ENCODE measurements at regions not wholly inside any gene's neighbourhood (a gene's known extent, or its start where the extent isn't known, plus 50 kb on each side); places are given as distances from the start of the nearest gene placed in this dataset.
"Not testable (repeated sequence)": the region's sequence is repeated elsewhere in the genome, so short reads cannot be mapped to it uniquely, and the experiment has no call there.

DNA sequence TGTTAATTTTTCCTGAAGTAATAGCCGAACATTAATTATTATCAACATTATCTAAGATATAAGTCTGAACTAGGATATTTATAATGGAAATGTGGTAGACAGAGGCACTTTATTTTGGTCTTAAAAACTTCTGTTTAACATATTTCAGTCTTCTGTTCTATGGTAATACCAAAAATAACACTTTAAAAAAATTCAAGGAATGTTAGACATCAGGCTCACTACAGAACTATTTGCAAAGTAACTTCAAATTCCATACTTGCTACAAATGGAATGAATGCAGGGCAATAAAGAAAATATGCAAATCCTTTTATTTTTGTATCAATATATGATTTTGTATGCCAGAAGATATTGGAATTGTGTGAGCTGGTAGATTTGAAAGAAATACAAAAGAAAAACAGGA, 345.5 kb upstream of the DSEL start:
- no peak for DNase-seq (ENCODE audit: low spot score)

GRCh38 chr18:67854340-67854739, 337.8 kb upstream of the DSEL start:
- DNase-seq (ENCODE audit: low spot score), result no peak

DNA sequence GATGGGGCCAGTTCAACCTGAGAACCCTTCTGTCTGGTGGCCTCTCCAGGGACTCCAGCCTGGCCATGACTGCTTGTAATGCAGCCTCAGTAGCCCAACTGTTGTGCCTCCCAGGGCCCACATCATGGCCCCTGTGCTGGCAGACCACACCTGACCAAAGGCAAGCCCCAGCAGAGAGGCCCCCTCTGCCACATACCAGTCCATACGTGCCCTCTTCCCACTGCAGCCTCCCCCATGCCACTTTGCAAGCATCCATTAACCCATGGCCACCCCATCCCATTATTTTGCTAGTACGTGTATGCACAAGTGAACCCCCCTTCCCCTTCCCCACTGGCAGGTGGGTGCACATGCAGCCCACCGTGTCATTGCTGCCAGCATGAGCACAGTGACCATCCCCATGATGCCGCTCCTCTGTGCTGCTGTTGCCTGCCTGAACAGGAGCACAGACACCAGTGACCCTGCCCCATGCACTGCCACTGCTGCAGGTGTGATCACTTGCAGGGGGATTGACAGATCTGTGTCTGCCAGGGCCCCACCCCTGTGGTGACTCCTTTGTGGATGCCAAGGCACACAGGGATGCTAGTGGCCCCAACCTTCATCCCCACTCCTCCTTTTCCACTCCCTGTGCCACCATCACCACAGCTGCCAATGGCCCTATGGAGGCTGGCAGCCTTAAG, 330.0 kb upstream of the DSEL start:
- DNase-seq (ENCODE audit: low spot score), result no peak

- DNase-seq (ENCODE audit: low spot score), result peak; percentile 6
Measured at GRCh38 chr18:67845035-67845434, 328.5 kb upstream of the DSEL start.

GRCh38 chr18:67840379-67840778, 323.9 kb upstream of the DSEL start:
- no peak for DNase-seq (ENCODE audit: low spot score)

- no peak for DNase-seq (ENCODE audit: low spot score)
Measured at GRCh38 chr18:67818432-67818831, 301.9 kb upstream of the DSEL start.

GRCh38 chr18:67815280-67815679, 298.8 kb upstream of the DSEL start:
- DNase-seq (ENCODE audit: low spot score), result no peak

DNA sequence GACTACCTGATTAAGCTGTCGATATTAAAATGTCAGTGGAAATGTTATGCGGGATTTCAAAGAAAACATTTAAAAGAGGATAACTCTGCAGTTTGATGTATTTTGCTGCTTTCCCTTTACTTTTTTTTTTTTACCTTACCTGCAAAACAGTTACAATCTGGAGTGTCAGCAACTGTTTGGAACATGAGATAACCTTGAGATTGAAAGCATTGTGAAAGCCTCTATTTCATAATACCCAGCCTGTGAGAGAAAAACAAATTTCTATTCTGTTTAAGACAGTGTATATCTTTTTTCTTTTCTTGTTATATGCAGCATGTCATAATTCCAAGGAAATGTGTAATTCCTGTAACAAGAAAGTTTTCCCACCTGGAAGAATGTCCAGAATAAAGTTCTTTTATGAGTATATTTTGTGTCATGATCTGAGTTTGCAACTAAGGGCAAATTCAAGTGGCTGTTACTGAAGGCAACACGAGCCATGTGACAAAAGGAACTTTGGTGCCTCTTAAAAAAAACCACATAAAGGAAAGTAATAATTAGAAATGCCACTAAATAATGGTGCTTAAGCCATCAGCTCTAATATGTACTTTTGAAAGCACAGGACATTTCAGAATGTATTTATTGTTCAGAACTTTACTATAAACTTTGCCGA, 297.0 kb upstream of the DSEL start:
- DNase-seq (ENCODE audit: low spot score), result no peak

DNA sequence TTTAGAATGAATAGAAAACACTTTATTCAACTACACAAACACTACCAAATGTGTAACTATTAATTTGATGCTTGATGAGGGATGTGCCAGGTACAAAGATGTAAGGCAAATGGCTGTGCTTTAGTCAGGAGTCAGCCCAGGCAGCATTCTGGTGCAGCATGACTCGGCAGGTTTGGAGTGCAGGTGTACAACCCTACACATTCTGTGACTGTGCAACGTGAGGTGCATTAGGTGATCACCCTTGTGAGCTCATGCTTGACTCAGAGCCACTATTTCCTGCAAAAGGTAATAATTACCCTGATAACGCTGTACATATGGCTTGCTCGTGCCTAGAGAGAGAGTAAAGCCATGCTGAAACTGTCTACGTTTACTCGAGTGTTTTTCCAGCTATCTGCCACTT, 288.7 kb upstream of the DSEL start:
- DNase-seq (ENCODE audit: low spot score), result no peak

GRCh38 chr18:67794521-67794920, 278.0 kb upstream of the DSEL start:
- DNase-seq (ENCODE audit: low spot score), result no peak

DNA sequence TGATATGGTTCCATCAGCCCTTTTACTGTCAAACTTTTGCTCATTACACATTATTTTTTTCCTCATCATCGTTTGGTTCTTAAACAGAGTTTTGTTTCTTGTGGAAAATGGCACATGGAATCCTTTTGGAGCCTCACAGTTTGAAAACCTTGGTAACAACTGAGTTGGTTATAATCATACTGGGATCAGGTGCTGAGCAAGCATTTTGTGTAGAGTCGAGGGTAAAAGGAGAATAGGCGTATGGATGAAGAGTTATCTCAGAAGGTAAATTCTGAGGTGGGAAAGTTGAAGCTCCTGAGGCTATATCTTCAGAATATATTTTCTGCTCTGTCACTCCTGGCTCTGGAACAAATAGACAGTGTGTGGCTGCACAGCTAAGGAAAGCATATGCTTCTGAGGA, 274.0 kb upstream of the DSEL start:
- no peak for DNase-seq (ENCODE audit: low spot score)

DNA sequence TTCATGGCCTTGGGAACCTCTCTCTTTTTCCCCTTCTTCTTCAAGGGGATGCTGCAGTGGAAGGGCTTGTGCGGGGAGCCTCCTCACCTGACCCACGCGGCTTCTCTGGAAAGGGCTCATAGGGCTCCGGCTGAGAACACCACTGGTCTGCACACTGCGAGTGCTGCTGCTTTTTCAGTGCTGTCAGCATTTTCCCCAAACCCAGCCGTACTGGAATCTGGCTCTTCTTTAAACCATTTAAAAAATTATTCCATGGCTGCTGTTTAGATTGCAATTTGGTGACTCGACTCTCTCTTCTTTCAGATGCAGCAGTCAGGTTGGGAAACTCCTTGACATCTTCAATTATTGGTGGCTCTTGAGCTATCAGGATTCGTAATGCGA, 272.6 kb upstream of the DSEL start:
- no peak for DNase-seq (ENCODE audit: low spot score)

GRCh38 chr18:67788310-67789164, 272.0 kb upstream of the DSEL start:
- no peak for DNase-seq (ENCODE audit: low spot score)

GRCh38 chr18:67783196-67783946, 266.9 kb upstream of the DSEL start:
- DNase-seq (ENCODE audit: low spot score), result no peak

DNA sequence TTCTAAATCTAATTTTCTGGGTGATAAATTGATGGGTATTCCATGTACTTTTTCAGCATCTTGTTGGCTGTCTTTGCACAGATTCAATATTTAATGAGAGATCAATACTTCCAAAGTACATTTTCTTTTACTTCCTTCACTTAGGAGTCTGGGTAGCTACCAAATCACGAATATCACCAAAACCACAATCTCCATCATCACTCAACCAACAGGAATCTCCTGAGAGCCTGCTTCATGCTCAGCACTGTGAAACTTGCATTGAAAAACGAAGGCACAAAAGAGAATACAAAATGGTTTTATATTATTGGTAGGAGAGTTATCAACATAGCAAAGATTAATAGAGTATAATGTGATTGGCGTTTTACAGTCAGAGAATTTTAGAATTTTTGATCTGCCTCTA, 261.5 kb upstream of the DSEL start:
- DNase-seq (ENCODE audit: low spot score), result no peak

DNA sequence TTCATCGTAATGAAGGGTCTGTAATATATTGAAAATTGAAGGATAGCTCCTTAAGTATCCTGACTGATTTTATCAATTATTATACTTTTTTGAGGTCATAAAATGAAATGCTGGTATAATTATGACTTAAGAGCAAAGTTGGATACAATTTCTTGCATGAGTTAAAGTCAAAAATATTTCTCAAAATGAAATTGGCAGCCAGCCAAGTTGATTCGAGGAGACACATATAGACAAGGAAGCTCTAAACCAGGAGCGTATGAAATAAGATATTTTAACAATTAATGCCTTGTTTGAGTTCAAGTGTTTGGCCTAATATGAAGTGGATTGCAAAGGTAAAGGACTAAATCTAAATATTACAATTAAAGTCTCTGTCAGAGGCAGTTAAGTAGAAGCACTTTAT, 260.4 kb upstream of the DSEL start:
- DNase-seq (ENCODE audit: low spot score), result no peak

- no peak for DNase-seq (ENCODE audit: low spot score)
Measured at GRCh38 chr18:67771271-67771670, 254.8 kb upstream of the DSEL start.

DNA sequence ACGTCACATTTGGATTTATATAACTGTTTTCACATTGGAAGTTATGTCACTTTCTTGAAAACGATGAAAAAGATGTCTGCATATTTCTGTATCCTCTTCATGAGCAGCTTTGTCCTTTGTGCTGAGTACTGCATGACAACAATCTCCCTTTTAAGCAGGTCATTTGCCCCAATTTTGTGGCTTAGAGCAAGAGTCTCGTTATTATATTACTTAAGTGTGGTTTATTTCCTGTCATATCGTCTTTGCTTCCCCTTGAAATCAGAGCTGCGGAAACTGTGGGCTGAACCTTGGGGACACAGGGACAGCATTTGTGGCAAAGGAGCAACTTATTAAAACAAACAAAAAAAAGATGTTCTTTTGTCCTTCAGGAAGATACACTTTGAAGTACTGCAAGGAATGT, 254.0 kb upstream of the DSEL start:
- no peak for DNase-seq (ENCODE audit: low spot score)

DNA sequence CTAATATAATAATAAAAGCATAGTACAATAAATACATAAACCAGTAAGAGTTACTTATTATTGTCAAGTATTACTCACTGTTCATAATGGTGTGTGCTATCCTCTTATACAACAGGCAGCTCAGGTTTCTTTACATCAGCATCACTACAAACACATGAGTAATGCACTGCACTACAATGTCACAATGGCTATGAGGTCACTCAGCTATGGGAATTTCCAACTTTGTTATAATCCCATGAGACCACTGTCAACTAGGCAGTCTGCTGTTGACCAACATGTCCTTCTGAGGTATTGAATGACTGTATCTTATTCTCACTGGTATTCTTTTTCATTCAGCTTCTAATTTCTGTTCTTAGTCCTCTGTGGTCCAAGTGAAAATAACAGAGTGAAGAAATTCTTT, 250.4 kb upstream of the DSEL start:
- no peak for DNase-seq (ENCODE audit: low spot score)

DNA sequence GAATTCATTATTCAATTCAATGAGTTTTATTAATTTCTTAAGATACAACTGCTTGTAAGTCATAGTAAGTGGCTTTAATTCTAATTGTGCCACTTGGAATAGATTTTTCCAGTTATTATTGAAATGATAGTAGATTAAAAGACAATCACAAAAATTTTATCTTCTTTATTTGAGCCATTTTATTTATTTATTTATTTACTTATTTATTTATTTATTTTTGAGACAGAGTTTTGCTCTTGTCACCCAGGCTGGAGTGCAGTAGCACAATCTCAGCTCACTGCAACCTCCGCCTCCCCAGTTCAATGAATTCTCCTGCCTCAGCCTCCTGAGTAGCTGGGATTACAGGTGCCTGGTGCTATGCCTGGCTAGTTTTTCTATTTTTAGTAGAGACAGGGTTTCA, 235.7 kb upstream of the DSEL start:
- DNase-seq (ENCODE audit: low spot score), result not testable (repeated sequence)

GRCh38 chr18:67742954-67743353, 226.4 kb upstream of the DSEL start:
- no peak for DNase-seq (ENCODE audit: low spot score)

GRCh38 chr18:67742525-67742924, 226.0 kb upstream of the DSEL start:
- DNase-seq (ENCODE audit: low spot score), result no peak

DNA sequence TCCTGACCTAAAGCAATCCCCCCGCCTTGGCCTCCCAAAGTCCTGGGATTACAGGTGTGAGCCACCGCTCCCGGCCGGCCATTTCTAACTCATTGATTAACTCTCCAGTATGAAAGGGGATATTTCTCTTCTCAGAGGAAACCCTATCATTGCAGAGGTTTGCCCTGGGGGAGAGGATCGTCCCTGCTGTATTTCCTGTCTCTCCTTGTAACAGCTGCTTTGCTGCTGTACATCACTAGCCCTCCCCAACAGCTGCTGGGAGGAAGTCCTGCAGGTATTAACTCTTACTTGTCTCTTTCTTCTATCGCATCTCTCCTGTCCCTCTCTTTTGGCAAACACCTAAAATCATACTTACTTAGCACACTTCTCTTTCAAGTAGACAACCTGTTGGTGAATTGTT, 219.0 kb upstream of the DSEL start:
- no peak for DNase-seq (ENCODE audit: low spot score)

All from pons (tissue), 1 donor.